ENCODE measurements at regions not wholly inside any gene's neighbourhood (a gene's known extent, or its start where the extent isn't known, plus 50 kb on each side); places are given as distances from the start of the nearest gene placed in this dataset.

GRCh38 chr1:119253366-119253765, 112.9 kb upstream of the WARS2 start:
- TF ChIP-seq CTCF (IDR thresholded peaks at IDR 0.05) (no peak), EZH2 (IDR thresholded peaks at IDR 0.05; ENCODE audit: borderline replicate concordance, insufficient read depth, low read depth, low read length, poor library complexity, severe bottlenecking) (no peak)

All from B cell (primary cell).